DND-41 (cell line): ENCODE measurements at regions not wholly inside any gene's neighbourhood (a gene's known extent, or its start where the extent isn't known, plus 50 kb on each side); places are given as distances from the start of the nearest gene placed in this dataset.

Source experiments
- ATAC-seq: fragments of 200-7000 bp; cut with Tn5 transposase; 3 replicates; pipeline ENCODE4 v1.9.1; 2021; ENCODE audit warnings: low read depth; ENCODE audit not compliant: insufficient read depth
- DNase-seq: peaks from one replicate; pipeline ENCODE4 v3.0.0-alpha.2; 2020
- H2AFZ ChIP-seq: 2 replicates; pipeline ENCODE4 v1.6.0; 2012; ENCODE audit warnings: low read depth, low read length
- H3K27ac ChIP-seq: 2 replicates; pipeline ENCODE4 v1.5.1; 2012; ENCODE audit warnings: low read length, inconsistent platforms
- H3K27me3 ChIP-seq: fragments of 200-600 bp; sonication (generic); 2 replicates; pipeline ENCODE4 v1.6.0; 2012; ENCODE audit warnings: low read length, mild to moderate bottlenecking, inconsistent platforms; ENCODE audit not compliant: insufficient read depth, poor library complexity
- H3K36me3 ChIP-seq: 2 replicates; pipeline ENCODE4 v1.5.1; 2012; ENCODE audit warnings: low read length, inconsistent platforms; ENCODE audit not compliant: insufficient read depth
- H3K4me1 ChIP-seq: 2 replicates; pipeline ENCODE4 v1.5.1; 2012; ENCODE audit warnings: mild to moderate bottlenecking, low read length; ENCODE audit not compliant: insufficient read depth
- H3K4me2 ChIP-seq: 2 replicates; pipeline ENCODE4 v1.6.0; 2012; ENCODE audit warnings: mild to moderate bottlenecking, moderate library complexity, low read length, inconsistent platforms; ENCODE audit not compliant: insufficient read depth
- H3K4me3 ChIP-seq, 2 experiments: fragments of 200-600 bp in 1 of 2; shearing (Covaris generic) in 1 of 2; 2 replicates each; pipeline ENCODE4 v1.5.1; 2012 to 2016; ENCODE audit warnings: inconsistent platforms in 2 of 2, low read length in 2 of 2, mild to moderate bottlenecking in 2 of 2, low read depth in 1 of 2, moderate library complexity in 1 of 2
- H3K79me2 ChIP-seq: 2 replicates; pipeline ENCODE4 v1.6.0; 2012; ENCODE audit warnings: low read length, inconsistent platforms; ENCODE audit not compliant: insufficient read depth
- H3K9ac ChIP-seq: 2 replicates; pipeline ENCODE4 v1.6.0; 2012; ENCODE audit warnings: low read depth, mild to moderate bottlenecking, inconsistent platforms, low read length, moderate library complexity
- H3K9me3 ChIP-seq: 2 replicates; pipeline ENCODE4 v1.5.1; 2012; ENCODE audit warnings: low read length, moderate library complexity, mild to moderate bottlenecking, inconsistent platforms; ENCODE audit not compliant: insufficient read depth, severe bottlenecking
- H4K20me1 ChIP-seq: 2 replicates; pipeline ENCODE4 v1.6.0; 2012; ENCODE audit warnings: low read length; ENCODE audit not compliant: insufficient read depth
- EZH2 ChIP-seq: IDR thresholded peaks from 3 replicates; pipeline ENCODE4 v1.6.1; 2012; ENCODE audit warnings: borderline replicate concordance, low read depth, mild to moderate bottlenecking, moderate library complexity, low read length, inconsistent platforms; ENCODE audit not compliant: severe bottlenecking
- TF ChIP-seq, protein P1 (sequence below): IDR thresholded peaks from 2 replicates; pipeline ENCODE4 v1.5.1; 2012; ENCODE audit warnings: borderline replicate concordance, low read length, moderate library complexity, mild to moderate bottlenecking; ENCODE audit not compliant: poor library complexity, severe bottlenecking; ENCODE audit errors: extremely low read depth

DNA sequence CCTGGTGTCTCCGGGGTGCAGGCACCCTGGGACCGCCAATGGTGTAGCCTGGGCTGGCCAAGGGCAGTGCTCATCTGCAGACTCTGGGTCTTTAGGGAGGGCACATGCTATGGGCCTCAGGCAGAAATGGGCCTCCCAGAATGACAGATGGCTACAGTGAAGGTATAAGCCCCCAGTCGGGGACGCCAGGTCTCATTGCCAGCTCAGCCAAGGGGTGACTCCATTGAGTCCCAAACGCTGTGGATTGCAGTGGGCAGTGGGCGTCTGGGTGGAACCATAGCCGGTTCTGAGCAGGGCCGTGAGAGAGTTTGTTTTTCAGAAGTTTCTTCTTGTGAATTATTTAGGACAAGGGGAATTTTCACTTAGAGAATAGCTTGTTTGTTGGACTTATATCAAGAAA is 516.9 kb downstream of the TBC1D22A start:
- Histone ChIP-seq H3K4me2 (no peak overlapping the region), H2AFZ (no peak overlapping the region), H3K79me2 (no peaks in the 10 kb centered on the region), H3K27me3 (peaks cover 14% of the 10 kb centered on the region), H3K4me3 (no peak overlapping the region), H3K9me3 (no peaks in the 10 kb centered on the region), H3K9ac (no peak overlapping the region), H3K4me1 (no peaks in the 10 kb centered on the region), H4K20me1 (no peaks in the 10 kb centered on the region; the same call in 1 of the 2 replicates), H3K27ac (no peak overlapping the region), H3K36me3 (no peaks in the 10 kb centered on the region)
- no peak for TF ChIP-seq EZH2
- TF ChIP-seq, protein P1, sequence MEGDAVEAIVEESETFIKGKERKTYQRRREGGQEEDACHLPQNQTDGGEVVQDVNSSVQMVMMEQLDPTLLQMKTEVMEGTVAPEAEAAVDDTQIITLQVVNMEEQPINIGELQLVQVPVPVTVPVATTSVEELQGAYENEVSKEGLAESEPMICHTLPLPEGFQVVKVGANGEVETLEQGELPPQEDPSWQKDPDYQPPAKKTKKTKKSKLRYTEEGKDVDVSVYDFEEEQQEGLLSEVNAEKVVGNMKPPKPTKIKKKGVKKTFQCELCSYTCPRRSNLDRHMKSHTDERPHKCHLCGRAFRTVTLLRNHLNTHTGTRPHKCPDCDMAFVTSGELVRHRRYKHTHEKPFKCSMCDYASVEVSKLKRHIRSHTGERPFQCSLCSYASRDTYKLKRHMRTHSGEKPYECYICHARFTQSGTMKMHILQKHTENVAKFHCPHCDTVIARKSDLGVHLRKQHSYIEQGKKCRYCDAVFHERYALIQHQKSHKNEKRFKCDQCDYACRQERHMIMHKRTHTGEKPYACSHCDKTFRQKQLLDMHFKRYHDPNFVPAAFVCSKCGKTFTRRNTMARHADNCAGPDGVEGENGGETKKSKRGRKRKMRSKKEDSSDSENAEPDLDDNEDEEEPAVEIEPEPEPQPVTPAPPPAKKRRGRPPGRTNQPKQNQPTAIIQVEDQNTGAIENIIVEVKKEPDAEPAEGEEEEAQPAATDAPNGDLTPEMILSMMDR, result no peak
- DNase-seq, result no peak
- ATAC-seq, result no peak

GRCh38 chr22:47278655-47279054 is 516.2 kb downstream of the TBC1D22A start:
- H3K4me2 ChIP-seq, result no peak overlapping the region
- DNase-seq (no peak), ATAC-seq (no peak)
- no peaks in the 10 kb centered on the region for H3K79me2 ChIP-seq
- no peaks in the 10 kb centered on the region for H4K20me1 ChIP-seq
- H3K36me3 ChIP-seq, result no peaks in the 10 kb centered on the region
- H3K9me3 ChIP-seq, result no peaks in the 10 kb centered on the region
- H3K27ac ChIP-seq, result no peak overlapping the region
- H3K4me3 ChIP-seq, result no peak overlapping the region
- H3K9ac ChIP-seq, result no peak overlapping the region
- H3K4me1 ChIP-seq, result no peaks in the 10 kb centered on the region
- TF ChIP-seq EZH2, result no peak
- TF ChIP-seq, protein P1, result no peak
- peaks cover 13% of the 10 kb centered on the region for H3K27me3 ChIP-seq
- H2AFZ ChIP-seq, result no peak overlapping the region

DNA sequence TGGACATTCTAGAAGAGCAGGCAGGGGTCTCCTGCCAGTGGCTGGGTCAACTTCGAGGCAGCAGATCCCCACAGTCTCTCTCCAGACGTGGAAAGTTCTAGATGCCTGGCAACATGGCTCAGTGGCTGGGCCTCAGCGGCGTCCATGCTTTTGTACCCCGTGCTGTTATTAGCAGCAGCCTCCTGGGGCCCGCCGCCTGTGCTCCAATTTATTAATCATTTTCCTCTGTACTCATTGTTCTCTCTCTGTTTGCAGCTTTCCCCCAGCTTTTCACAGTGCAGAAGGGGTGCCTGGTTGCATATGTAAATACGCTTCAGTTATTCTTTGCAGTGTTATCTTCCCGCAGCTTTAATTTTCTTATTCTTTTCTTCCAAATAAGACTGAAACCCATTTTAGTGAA is 515.1 kb downstream of the TBC1D22A start:
- ATAC-seq (no peak), DNase-seq (no peak)
- Histone ChIP-seq H3K27me3 (peaks cover 13% of the 10 kb centered on the region), H4K20me1 (no peaks in the 10 kb centered on the region), H3K36me3 (no peaks in the 10 kb centered on the region), H3K27ac (no peak overlapping the region), H3K4me3 (no peak overlapping the region), H2AFZ (no peak overlapping the region), H3K4me1 (no peaks in the 10 kb centered on the region), H3K4me2 (no peak overlapping the region), H3K79me2 (no peaks in the 10 kb centered on the region), H3K9ac (no peak overlapping the region), H3K9me3 (no peaks in the 10 kb centered on the region)
- TF ChIP-seq, protein P1, result no peak
- no peak for TF ChIP-seq EZH2

- Histone ChIP-seq H3K4me1 (no peaks in the 10 kb centered on the region), H3K27me3 (peaks cover 13% of the 10 kb centered on the region), H3K79me2 (no peaks in the 10 kb centered on the region), H3K9me3 (no peaks in the 10 kb centered on the region), H3K4me2 (no peak overlapping the region), H2AFZ (no peak overlapping the region), H3K36me3 (no peaks in the 10 kb centered on the region), H3K9ac (no peak overlapping the region), H4K20me1 (no peaks in the 10 kb centered on the region), H3K4me3 (no peak overlapping the region), H3K27ac (no peak overlapping the region)
- TF ChIP-seq, protein P1, result no peak
- no peak for TF ChIP-seq EZH2
- DNase-seq, result no peak
- no peak for ATAC-seq
Observed at GRCh38 chr22:47276991-47277390, 514.5 kb downstream of the TBC1D22A start.
